ENCODE measurements at regions not wholly inside any gene's neighbourhood (a gene's known extent, or its start where the extent isn't known, plus 50 kb on each side); places are given as distances from the start of the nearest gene placed in this dataset.

- DNase-seq, result no peak
Observed at GRCh38 chr2:16009560-16009959, 69.2 kb downstream of the MYCN start.

GRCh38 chr2:16008856-16009255 lies 68.5 kb downstream of the MYCN start:
- DNase-seq, result no peak

DNA sequence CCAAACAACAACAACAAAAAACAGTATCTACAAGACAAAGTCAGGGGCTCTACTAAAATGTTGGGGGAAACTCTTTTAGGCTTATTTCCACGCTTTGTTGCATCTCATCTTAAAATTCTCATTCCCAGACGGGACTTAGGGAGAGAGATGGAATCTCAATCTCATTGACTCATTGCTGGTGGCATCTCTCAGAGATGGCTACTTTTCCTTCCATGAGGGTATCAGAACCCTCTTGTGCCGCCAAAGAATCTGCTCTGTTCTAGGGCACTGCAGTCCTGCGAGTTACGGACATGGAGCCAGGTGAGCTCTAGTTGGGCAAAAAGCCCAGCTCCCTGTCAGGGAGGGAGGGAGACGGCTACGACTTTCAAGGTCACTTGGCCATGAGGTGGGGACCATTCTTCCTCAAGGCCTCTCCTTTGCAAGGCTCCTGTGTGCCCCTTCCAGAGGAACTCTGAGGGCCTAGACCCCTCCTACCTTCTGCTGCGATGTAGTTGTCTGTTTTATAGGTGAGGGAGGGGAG lies 68.0 kb downstream of the MYCN start:
- no peak for DNase-seq

DNA sequence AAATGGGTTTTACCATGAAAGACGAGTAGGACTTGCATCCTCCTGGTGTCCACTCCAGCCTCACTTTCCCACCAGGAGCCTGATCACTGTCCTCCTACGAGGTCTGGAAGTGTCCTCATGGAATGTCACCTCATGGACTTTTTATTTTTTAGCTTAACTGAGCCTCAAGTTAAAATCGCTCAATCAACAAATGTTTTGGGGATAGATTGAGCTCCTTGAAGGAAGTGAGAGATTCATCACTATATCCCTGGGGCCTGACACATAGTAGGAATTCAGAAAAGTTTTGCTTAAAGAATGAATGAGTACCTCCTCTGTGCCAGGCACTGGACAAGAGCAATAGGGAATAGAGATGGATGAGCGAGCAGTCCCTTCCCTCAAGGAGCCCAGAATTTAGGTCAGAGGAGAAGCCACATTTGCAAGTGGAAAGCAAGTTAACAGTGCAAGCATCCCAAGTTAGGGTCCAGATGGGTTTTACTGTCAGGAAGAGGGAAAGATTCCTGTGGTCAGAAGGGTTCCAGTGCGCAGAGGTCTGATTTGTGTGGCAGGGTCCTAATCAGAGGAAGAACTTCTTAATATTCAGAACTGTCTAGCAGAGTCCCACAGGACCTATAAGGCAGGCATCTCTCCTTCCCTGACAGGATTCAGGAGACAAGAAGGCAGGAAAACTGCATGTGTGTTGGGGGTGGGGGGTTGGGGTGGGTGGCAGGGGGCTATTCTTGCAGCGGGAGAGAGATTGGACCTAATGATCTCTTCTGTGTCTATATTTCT lies 67.0 kb downstream of the MYCN start:
- DNase-seq, result no peak

DNA sequence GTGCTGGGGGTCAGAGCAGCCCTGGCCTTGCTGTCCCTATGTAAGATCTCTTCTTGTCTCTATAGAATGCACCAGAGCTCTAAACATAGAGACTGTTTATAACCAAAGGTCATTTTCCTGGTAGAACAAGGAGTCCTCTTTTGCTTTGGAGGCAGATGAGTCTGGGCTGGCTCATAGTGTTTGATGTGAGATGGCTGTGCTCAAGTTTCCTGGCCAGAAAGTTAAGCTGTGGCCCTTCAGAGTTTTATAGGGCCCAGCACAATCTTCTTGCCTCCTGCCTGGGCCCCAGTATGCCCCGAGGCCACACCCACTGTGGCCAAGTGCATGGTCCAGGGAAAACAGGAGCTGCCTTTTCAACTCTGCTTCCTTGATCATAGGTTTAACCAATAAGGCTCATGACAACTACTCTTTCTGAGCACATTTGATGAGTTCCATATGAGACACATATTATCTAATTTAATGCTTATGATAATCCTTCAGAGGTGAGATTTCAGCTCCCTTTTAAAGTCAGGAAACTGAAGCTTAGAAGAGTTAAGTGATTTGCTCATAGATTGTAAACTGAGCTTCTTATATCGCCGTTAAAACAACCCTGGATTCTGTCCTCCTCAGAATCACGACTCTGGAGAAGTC lies 66.3 kb downstream of the MYCN start:
- no peak for DNase-seq

DNA sequence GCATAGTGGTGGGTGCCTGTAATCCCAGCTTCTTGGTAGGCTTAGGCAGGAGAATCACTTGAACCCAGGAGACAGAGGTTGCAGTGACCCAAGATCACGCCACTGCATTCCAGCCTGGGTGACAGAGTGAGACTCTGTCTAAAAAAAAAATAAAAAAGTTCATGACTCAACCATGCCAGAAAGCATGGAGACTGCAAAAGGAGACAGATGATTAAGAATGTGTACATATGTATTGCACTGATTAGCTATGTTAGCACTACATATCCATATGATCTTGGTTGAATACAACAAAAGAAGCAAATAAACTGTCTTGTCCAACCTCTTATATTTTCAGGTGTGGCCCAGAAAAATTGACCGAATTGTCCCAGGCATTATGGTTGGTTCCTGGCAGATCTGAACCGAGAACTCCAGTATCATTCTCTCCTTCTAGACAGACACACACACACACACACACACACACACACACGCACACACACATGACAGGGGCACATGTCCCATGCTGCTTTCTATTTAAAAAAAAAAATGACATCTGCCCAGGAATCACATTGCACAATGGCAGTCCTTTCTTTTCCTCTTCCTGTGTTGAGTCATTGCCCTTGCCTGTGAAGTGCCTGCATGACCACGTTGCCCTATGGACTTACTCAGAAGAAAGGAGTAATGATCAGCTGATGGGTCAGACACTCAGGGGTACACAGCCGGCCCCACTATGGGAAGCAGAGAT lies 65.6 kb downstream of the MYCN start:
- DNase-seq, result peak; percentile 49

DNA sequence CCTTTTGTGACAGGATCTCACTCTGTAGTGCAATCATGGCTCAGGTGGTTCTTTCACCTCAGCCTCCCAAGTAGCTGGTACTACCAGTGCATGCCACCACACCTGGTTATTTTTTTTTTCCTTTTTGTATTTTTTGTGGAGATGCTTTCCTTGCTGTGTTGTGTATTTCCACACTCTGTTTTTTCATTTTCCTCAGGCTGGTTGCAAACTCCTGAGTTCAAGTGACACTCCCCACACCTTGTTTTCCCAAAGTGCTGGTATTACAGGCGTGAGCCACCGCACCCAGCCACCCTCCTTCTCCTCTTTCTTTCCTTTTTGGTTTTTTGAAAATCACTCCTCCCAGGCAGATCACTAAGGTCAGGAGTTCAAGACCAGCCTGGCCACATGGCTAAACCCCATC lies 65.0 kb downstream of the MYCN start:
- no peak for DNase-seq

GRCh38 chr2:16003809-16004208 lies 63.5 kb downstream of the MYCN start:
- DNase-seq, result no peak

GRCh38 chr2:16003152-16003551 lies 62.8 kb downstream of the MYCN start:
- DNase-seq, result no peak

DNA sequence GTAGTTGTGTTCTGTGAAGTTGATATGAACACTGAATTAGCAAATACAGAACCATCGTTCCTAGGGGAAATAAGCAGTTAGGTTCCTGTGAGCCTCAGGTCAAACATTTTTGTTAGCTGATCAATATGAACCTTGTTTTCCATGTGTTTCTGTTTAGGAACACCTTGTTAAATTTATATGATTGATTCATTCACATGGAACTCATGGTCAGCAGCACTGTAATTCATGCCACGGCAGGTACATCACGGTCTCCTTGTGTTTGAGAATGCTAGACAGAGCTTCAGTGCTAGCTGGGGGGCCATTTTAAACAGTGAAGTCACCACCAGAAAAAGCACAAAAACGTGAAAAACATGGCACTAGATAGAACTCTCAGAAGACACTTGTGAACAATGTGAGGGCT lies 62.2 kb downstream of the MYCN start:
- no peak for DNase-seq

GRCh38 chr2:16002144-16002543 lies 61.8 kb downstream of the MYCN start:
- DNase-seq, result no peak

DNA sequence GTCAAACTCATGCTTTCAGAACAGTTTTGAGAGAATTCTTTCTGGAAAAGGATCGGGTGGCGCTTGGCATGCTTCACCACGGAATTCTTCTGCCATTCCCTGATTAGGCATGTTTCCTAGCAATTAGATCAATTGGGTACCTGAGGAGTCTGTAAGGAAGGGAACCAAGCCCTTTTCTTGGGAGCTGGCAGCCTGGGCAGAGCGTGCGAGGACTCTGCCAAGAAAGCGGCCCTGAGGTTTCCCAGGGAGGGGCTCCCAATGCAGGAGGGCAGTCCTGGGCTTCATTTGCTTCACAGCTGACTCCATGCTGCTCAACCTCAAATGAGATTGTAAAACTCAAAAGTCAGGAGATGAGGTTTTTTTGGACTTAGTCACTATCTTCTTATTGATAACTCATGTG lies 60.3 kb downstream of the MYCN start:
- DNase-seq, result no peak

GRCh38 chr2:15999596-16000469 lies 59.5 kb downstream of the MYCN start:
- DNase-seq, result no peak

GRCh38 chr2:15997728-15998280 lies 57.5 kb downstream of the MYCN start:
- DNase-seq, result no peak

- no peak for DNase-seq
Observed at GRCh38 chr2:15996536-15997423, 56.4 kb downstream of the MYCN start.
